ENCODE measurements at regions not wholly inside any gene's neighbourhood (a gene's known extent, or its start where the extent isn't known, plus 50 kb on each side); places are given as distances from the start of the nearest gene placed in this dataset.
A peak's percentile ranks its signal among the peaks of the same experiment; 100 is the strongest.

- DNase-seq (ENCODE audit: low spot score), result no peak
These were observed 249.2 kb downstream of the CDC5L start for GRCh38 chr6:44636561-44637248.

GRCh38 chr6:44641344-44642031 is 254.0 kb downstream of the CDC5L start:
- no peak for DNase-seq (ENCODE audit: low spot score)

GRCh38 chr6:44642349-44642748 is 254.8 kb downstream of the CDC5L start:
- no peak for DNase-seq (ENCODE audit: low spot score)

GRCh38 chr6:44642870-44643522 is 255.5 kb downstream of the CDC5L start:
- DNase-seq (ENCODE audit: low spot score), result no peak

- no peak for DNase-seq (ENCODE audit: low spot score)
These were observed 257.8 kb downstream of the CDC5L start for GRCh38 chr6:44645276-44645675.

GRCh38 chr6:44646355-44646754 is 258.8 kb downstream of the CDC5L start:
- DNase-seq (ENCODE audit: low spot score), result no peak

GRCh38 chr6:44649365-44650025 is 262.0 kb downstream of the CDC5L start:
- no peak for DNase-seq (ENCODE audit: low spot score)

GRCh38 chr6:44650495-44650894 is 263.0 kb downstream of the CDC5L start:
- DNase-seq (ENCODE audit: low spot score), result no peak

GRCh38 chr6:44650947-44651346 is 263.4 kb downstream of the CDC5L start:
- no peak for DNase-seq (ENCODE audit: low spot score)

- no peak for DNase-seq (ENCODE audit: low spot score)
These were observed 264.1 kb downstream of the CDC5L start for GRCh38 chr6:44651604-44652003.

- DNase-seq (ENCODE audit: low spot score), result no peak
These were observed 265.0 kb downstream of the CDC5L start for GRCh38 chr6:44652547-44652946.

- DNase-seq (ENCODE audit: low spot score), result no peak
These were observed 265.6 kb downstream of the CDC5L start for GRCh38 chr6:44653091-44653490.

GRCh38 chr6:44653761-44654218 is 266.3 kb downstream of the CDC5L start:
- DNase-seq (ENCODE audit: low spot score), result no peak

- DNase-seq (ENCODE audit: low spot score), result peak; percentile 19
These were observed 268.2 kb downstream of the CDC5L start for GRCh38 chr6:44655412-44656342.

- DNase-seq (ENCODE audit: low spot score), result no peak
These were observed 269.2 kb downstream of the CDC5L start for GRCh38 chr6:44656691-44657090.

- no peak for DNase-seq (ENCODE audit: low spot score)
These were observed 269.8 kb downstream of the CDC5L start for GRCh38 chr6:44657206-44657819.

- no peak for DNase-seq (ENCODE audit: low spot score)
These were observed 271.1 kb downstream of the CDC5L start for GRCh38 chr6:44658571-44658970.

GRCh38 chr6:44659726-44660125 is 272.2 kb downstream of the CDC5L start:
- no peak for DNase-seq (ENCODE audit: low spot score)

- DNase-seq (ENCODE audit: low spot score), result no peak
These were observed 273.2 kb downstream of the CDC5L start for GRCh38 chr6:44660561-44661220.

GRCh38 chr6:44661221-44662008 is 273.9 kb downstream of the CDC5L start:
- DNase-seq (ENCODE audit: low spot score), result no peak
